Heart left ventricle (tissue), 13 donors: ENCODE measurements at regions not wholly inside any gene's neighbourhood (a gene's known extent, or its start where the extent isn't known, plus 50 kb on each side); places are given as distances from the start of the nearest gene placed in this dataset.

ENCODE experiments used
- CTCF ChIP-seq, 12 donors: fragments of 200-600 bp; sonication (generic) in 4 of 12; IDR thresholded peaks; one replicate each; pipeline versions ENCODE4 v1.5.0 to v1.8.0; 2018 to 2022; ENCODE audit warnings: antibody characterized with exemption in 12 of 12, mild to moderate bottlenecking in 5 of 12
- POLR2A ChIP-seq, 2 donors: fragments of 450-650 bp; IDR thresholded peaks; one replicate each; pipeline ENCODE4 v1.6.1; 2017; ENCODE audit warnings: antibody characterized with exemption in 2 of 2, mild to moderate bottlenecking in 2 of 2, moderate library complexity in 2 of 2
- donor health status: ischemic (EF 13 %, LVEDD 7.1; RV severe dilation, severe dysfunction).
- donor health status: DM: no; HTN: yes; CAD: no.
- donor health status: DM: no; HTN: no; CAD: no.
- donor health status: ischemic (EF 25% LVEDD 6.9; RV normal size, moderate dysfunction).
- donor health status: ischemic (EF 25% LVEDD 5.7; RV mildly dilated, moderate dysfunction).
- donor health status: ischemic (EF 35%, LVEDD 5.7; RV mildly dilated, moderate dysfunction).
- donor health status: nonischemic (EF 11% LVEDD 7.7; RV severe dilation, severe dysfunction).
- donor health status: DM: yes; HTN: yes; CAD: no.
- donor health status: PGD.
- donor health status: ischemic (EF 29% LVEDD 5.4; RV normal size, mild dysfunction).
- donor health status: nonischemic (EF 23%, LVEDD 6.1; RV moderate dilation, normal function).

DNA sequence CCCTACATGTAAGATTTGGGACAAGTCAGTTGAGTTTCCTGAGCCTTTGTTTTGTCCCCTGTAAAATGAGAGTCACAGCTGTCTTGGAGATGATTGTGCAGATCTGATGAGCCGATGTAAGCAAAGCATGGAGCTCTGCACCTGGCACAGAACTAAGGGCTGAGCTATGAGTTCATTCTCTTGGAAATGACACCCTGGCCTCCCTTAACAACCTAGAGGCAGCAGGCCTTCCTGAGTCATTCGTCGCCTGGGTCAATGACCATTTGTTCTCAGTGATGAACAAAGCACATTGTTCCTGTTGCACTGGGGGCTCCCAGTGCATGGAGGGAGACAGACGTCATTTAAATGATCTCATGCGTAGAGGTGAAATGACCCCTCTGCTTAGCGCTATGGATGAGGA, 62.8 kb upstream of the GCSH start:
- TF ChIP-seq CTCF (IDR thresholded peaks at IDR 0.05) (no peak), POLR2A (IDR thresholded peaks at IDR 0.05) (no peak)
